Skin of body (tissue), 1 donor: ENCODE measurements at regions not wholly inside any gene's neighbourhood (a gene's known extent, or its start where the extent isn't known, plus 50 kb on each side); places are given as distances from the start of the nearest gene placed in this dataset.

Experiments used
- DNase-seq: peaks from one replicate; lab custom pipeline; 2025; lab: John Stamatoyannopoulos, UW

- DNase-seq = no peak
Measured at GRCh38 chr18:31213641-31214040, 51.0 kb upstream of the DSC1 start.

GRCh38 chr18:31217038-31217849 is 54.6 kb upstream of the DSC1 start:
- DNase-seq = no peak

GRCh38 chr18:31218671-31219383 is 56.2 kb upstream of the DSC1 start:
- DNase-seq = no peak

- no peak for DNase-seq
Measured at GRCh38 chr18:31219395-31219794, 56.7 kb upstream of the DSC1 start.

- DNase-seq = no peak
Measured at GRCh38 chr18:31223371-31223770, 60.7 kb upstream of the DSC1 start.

- no peak for DNase-seq
Measured at GRCh38 chr18:31225668-31226067, 63.0 kb upstream of the DSC1 start.

- no peak for DNase-seq
Measured at GRCh38 chr18:31227497-31228229, 65.0 kb upstream of the DSC1 start.

GRCh38 chr18:31229829-31230228 is 67.2 kb upstream of the DSC1 start:
- no peak for DNase-seq

GRCh38 chr18:31230495-31230894 is 67.8 kb upstream of the DSC1 start:
- DNase-seq = no peak

- no peak for DNase-seq
Measured at GRCh38 chr18:31232013-31232412, 69.4 kb upstream of the DSC1 start.

- no peak for DNase-seq
Measured at GRCh38 chr18:31232775-31233424, 70.2 kb upstream of the DSC1 start.

GRCh38 chr18:31233621-31234275 is 71.1 kb upstream of the DSC1 start:
- no peak for DNase-seq

- DNase-seq = no peak
Measured at GRCh38 chr18:31235856-31236255, 73.2 kb upstream of the DSC1 start.

- DNase-seq = no peak
Measured at GRCh38 chr18:31237142-31237541, 74.5 kb upstream of the DSC1 start.

GRCh38 chr18:31241425-31241824 is 76.5 kb upstream of the DSG1 start:
- DNase-seq = no peak

GRCh38 chr18:31241900-31242409 is 76.0 kb upstream of the DSG1 start:
- DNase-seq = peak; percentile 41

- DNase-seq = no peak
Measured at GRCh38 chr18:31243740-31244512, 74.0 kb upstream of the DSG1 start.

GRCh38 chr18:31244771-31245394 is 73.1 kb upstream of the DSG1 start:
- DNase-seq = no peak

- DNase-seq = no peak
Measured at GRCh38 chr18:31245820-31246219, 72.1 kb upstream of the DSG1 start.

- no peak for DNase-seq
Measured at GRCh38 chr18:31246460-31246859, 71.5 kb upstream of the DSG1 start.
